Colonic mucosa (tissue), 4 donors: ENCODE measurements at regions not wholly inside any gene's neighbourhood (a gene's known extent, or its start where the extent isn't known, plus 50 kb on each side); places are given as distances from the start of the nearest gene placed in this dataset.

Experiments
- DNase-seq: peaks from one replicate; pipeline ENCODE4 v3.0.0-alpha.2; 2020
- H3K27ac ChIP-seq: fragments of 200-600 bp; one replicate; pipeline ENCODE4 v1.8.0; 2021
- H3K27me3 ChIP-seq: fragments of 200-600 bp; one replicate; pipeline ENCODE4 v1.8.0; 2021
- H3K36me3 ChIP-seq: fragments of 200-600 bp; one replicate; pipeline ENCODE4 v1.8.0; 2021
- H3K4me1 ChIP-seq: fragments of 200-600 bp; one replicate; pipeline ENCODE4 v1.8.0; 2021; ENCODE audit warnings: mild to moderate bottlenecking
- H3K4me3 ChIP-seq: fragments of 200-600 bp; one replicate; pipeline ENCODE4 v1.8.0; 2021
- H3K9ac ChIP-seq, 2 donors: one replicate each; pipeline ENCODE4 v1.7.0; 2013; ENCODE audit warnings: control low read depth in 2 of 2, low read depth in 2 of 2, low read length in 2 of 2
- H3K9me3 ChIP-seq: fragments of 200-600 bp; one replicate; pipeline ENCODE4 v1.8.0; 2021
- CTCF ChIP-seq: fragments of 200-600 bp; IDR thresholded peaks from one replicate; pipeline ENCODE4 v1.8.0; 2022; ENCODE audit warnings: antibody characterized with exemption, mild to moderate bottlenecking
- intact Hi-C: fragments of 100-400 bp; cut with DNase I; formaldehyde crosslinking; loops from one replicate; pipeline ENCODE4 v1.14.1; 2022
- donor health status: healthy.
- donor health status: DM: no; HTN: no; CAD: no.
- donor health status: DM: no; HTN: no; CAD: no.

- DNase-seq: no peak
- intact Hi-C loops: no loop called here
These were observed 473.2 kb upstream of the TECRL start for GRCh38 chr4:64882311-64883086.

GRCh38 chr4:64880557-64880956, 471.3 kb upstream of the TECRL start:
- no peaks in the 10 kb centered on the region for H3K4me1 ChIP-seq
- no peaks in the 10 kb centered on the region for H3K27me3 ChIP-seq
- H3K36me3 ChIP-seq: no peaks in the 10 kb centered on the region
- intact Hi-C loops: no loop called here
- H3K9ac ChIP-seq: no peak overlapping the region
- no peak overlapping the region for H3K4me3 ChIP-seq
- no peak for TF ChIP-seq CTCF
- H3K27ac ChIP-seq: no peak overlapping the region
- no peaks in the 10 kb centered on the region for H3K9me3 ChIP-seq
- no peak for DNase-seq

More at GRCh38 chr4:64882311-64883086, 473.2 kb upstream of the TECRL start:
- Histone ChIP-seq H3K27ac (no peak overlapping the region), H3K4me1 (no peaks in the 10 kb centered on the region), H3K9me3 (no peaks in the 10 kb centered on the region), H3K36me3 (no peaks in the 10 kb centered on the region), H3K27me3 (no peaks in the 10 kb centered on the region), H3K9ac (no peak overlapping the region), H3K4me3 (no peak overlapping the region)
- no peak for TF ChIP-seq CTCF

GRCh38 chr4:64876021-64876420, 466.8 kb upstream of the TECRL start:
- no peaks in the 10 kb centered on the region for H3K36me3 ChIP-seq
- H3K9me3 ChIP-seq: no peaks in the 10 kb centered on the region
- no peak for TF ChIP-seq CTCF
- no peak overlapping the region for H3K9ac ChIP-seq
- no peaks in the 10 kb centered on the region for H3K27me3 ChIP-seq
- no peaks in the 10 kb centered on the region for H3K4me1 ChIP-seq
- H3K4me3 ChIP-seq: no peak overlapping the region
- DNase-seq: no peak
- intact Hi-C loops: no loop called here
- no peak overlapping the region for H3K27ac ChIP-seq

- Histone ChIP-seq H3K9ac (no peak overlapping the region), H3K36me3 (no peaks in the 10 kb centered on the region)
These were observed 461.3 kb upstream of the TECRL start for GRCh38 chr4:64870558-64870957.

GRCh38 chr4:64857815-64858214, 448.6 kb upstream of the TECRL start:
- no peak for TF ChIP-seq CTCF
- Histone ChIP-seq H3K4me3 (no peak overlapping the region), H3K9me3 (no peaks in the 10 kb centered on the region), H3K27ac (no peak overlapping the region), H3K9ac (no peak overlapping the region), H3K36me3 (no peaks in the 10 kb centered on the region), H3K27me3 (no peaks in the 10 kb centered on the region), H3K4me1 (no peaks in the 10 kb centered on the region)
- intact Hi-C loops: no loop called here
- no peak for DNase-seq

More at GRCh38 chr4:64870558-64870957, 461.3 kb upstream of the TECRL start:
- no peak for DNase-seq
- TF ChIP-seq CTCF: no peak
- H3K27ac ChIP-seq: no peak overlapping the region
- H3K4me1 ChIP-seq: no peaks in the 10 kb centered on the region
- H3K9me3 ChIP-seq: no peaks in the 10 kb centered on the region
- H3K27me3 ChIP-seq: no peaks in the 10 kb centered on the region
- H3K4me3 ChIP-seq: no peak overlapping the region
- intact Hi-C loops: no loop called here
